Keratinocyte (primary cell): ENCODE measurements at regions not wholly inside any gene's neighbourhood (a gene's known extent, or its start where the extent isn't known, plus 50 kb on each side); places are given as distances from the start of the nearest gene placed in this dataset.

Experiments
- DNase-seq: peaks from one replicate; pipeline ENCODE4 v3.0.0-alpha.2; 2011; ENCODE audit warnings: low read depth, missing footprints, low spot score
- FAIRE-seq: peaks from 2 replicates; lab custom pipeline; 2011; peaks lifted over from hg19 to GRCh38; lab: Jason Lieb, UNC
- H2AFZ ChIP-seq: 2 replicates; pipeline ENCODE4 v1.6.0; 2012; ENCODE audit warnings: low read length, control low read depth, inconsistent platforms; ENCODE audit not compliant: control insufficient read depth
- H3K27ac ChIP-seq: 2 replicates; pipeline ENCODE4 v1.5.1; 2011; ENCODE audit warnings: low read length; ENCODE audit not compliant: control insufficient read depth, insufficient read depth
- H3K27me3 ChIP-seq: 3 replicates; pipeline ENCODE4 v1.6.0; 2011; ENCODE audit warnings: low read length; ENCODE audit not compliant: control insufficient read depth, insufficient read depth; ENCODE audit errors: extremely low read depth
- H3K36me3 ChIP-seq, 2 experiments: 2 replicates in 1 of 2; 3 replicates in 1 of 2; pipeline ENCODE4 v1.5.1; 2011; ENCODE audit warnings: low read length in 2 of 2, mild to moderate bottlenecking in 1 of 2; ENCODE audit not compliant: control insufficient read depth in 2 of 2, insufficient read depth in 2 of 2; ENCODE audit errors: extremely low read depth in 1 of 2
- H3K4me1 ChIP-seq: 3 replicates; pipeline ENCODE4 v1.5.1; 2011; ENCODE audit warnings: low read length; ENCODE audit not compliant: control insufficient read depth, insufficient read depth; ENCODE audit errors: extremely low read depth
- H3K4me2 ChIP-seq: 3 replicates; pipeline ENCODE4 v1.6.0; 2011; ENCODE audit warnings: low read depth, low read length; ENCODE audit not compliant: control insufficient read depth, insufficient read depth; ENCODE audit errors: extremely low read depth
- H3K4me3 ChIP-seq, 3 experiments: fragments of 200-600 bp in 1 of 3; sonication (generic) in 1 of 3; 2 replicates in 2 of 3; 3 replicates in 1 of 3; pipeline ENCODE4 v1.5.1; 2011 to 2016; ENCODE audit warnings: low read length in 3 of 3, mild to moderate bottlenecking in 3 of 3, control low read depth in 2 of 3, inconsistent platforms in 1 of 3, low read depth in 1 of 3, mixed read lengths in 1 of 3, mixed run types in 1 of 3, moderate library complexity in 1 of 3; ENCODE audit not compliant: control insufficient read depth in 2 of 3, insufficient read depth in 2 of 3; ENCODE audit errors: extremely low read depth in 1 of 3
- H3K79me2 ChIP-seq: 2 replicates; pipeline ENCODE4 v1.6.0; 2012; ENCODE audit warnings: low read length; ENCODE audit not compliant: control insufficient read depth, insufficient read depth
- H3K9ac ChIP-seq: 3 replicates; pipeline ENCODE4 v1.6.0; 2011; ENCODE audit warnings: low read length; ENCODE audit not compliant: control insufficient read depth, insufficient read depth; ENCODE audit errors: extremely low read depth
- H3K9me1 ChIP-seq: 3 replicates; pipeline ENCODE4 v1.6.0; 2011; ENCODE audit warnings: low read length; ENCODE audit not compliant: control insufficient read depth, insufficient read depth; ENCODE audit errors: extremely low read depth
- H3K9me3 ChIP-seq: 2 replicates; pipeline ENCODE4 v1.5.1; 2012; ENCODE audit warnings: low read depth, low read length; ENCODE audit not compliant: control insufficient read depth
- H4K20me1 ChIP-seq: 3 replicates; pipeline ENCODE4 v1.6.0; 2011; ENCODE audit warnings: low read length; ENCODE audit not compliant: control insufficient read depth, insufficient read depth; ENCODE audit errors: extremely low read depth
- CTCF ChIP-seq, 3 experiments: IDR thresholded peaks in 1 of 3; conservative IDR thresholded peaks in 1 of 3; optimal IDR thresholded peaks in 1 of 3; 2 replicates in 2 of 3; 3 replicates in 1 of 3; pipeline versions ENCODE3 to v1.5.1; 2011; ENCODE audit warnings: low read length in 3 of 3, mild to moderate bottlenecking in 3 of 3, moderate library complexity in 2 of 3, control low read depth in 1 of 3, inconsistent platforms in 1 of 3; ENCODE audit not compliant: insufficient read depth in 2 of 3; ENCODE audit errors: extremely low read depth in 1 of 3
- EZH2 ChIP-seq: IDR thresholded peaks from one replicate; pipeline ENCODE4 v1.6.1; 2012; ENCODE audit warnings: inconsistent platforms, mild to moderate bottlenecking, low read length, moderate library complexity
- dilution Hi-C: fragments of 300-500 bp; cut with MboI; formaldehyde crosslinking; loops from one replicate; pipeline ENCODE4 v1.7.0; 2020; ENCODE audit warnings: low sequenced_read_pairs; ENCODE audit not compliant: extremely low pct_ligation_motif_present

DNA sequence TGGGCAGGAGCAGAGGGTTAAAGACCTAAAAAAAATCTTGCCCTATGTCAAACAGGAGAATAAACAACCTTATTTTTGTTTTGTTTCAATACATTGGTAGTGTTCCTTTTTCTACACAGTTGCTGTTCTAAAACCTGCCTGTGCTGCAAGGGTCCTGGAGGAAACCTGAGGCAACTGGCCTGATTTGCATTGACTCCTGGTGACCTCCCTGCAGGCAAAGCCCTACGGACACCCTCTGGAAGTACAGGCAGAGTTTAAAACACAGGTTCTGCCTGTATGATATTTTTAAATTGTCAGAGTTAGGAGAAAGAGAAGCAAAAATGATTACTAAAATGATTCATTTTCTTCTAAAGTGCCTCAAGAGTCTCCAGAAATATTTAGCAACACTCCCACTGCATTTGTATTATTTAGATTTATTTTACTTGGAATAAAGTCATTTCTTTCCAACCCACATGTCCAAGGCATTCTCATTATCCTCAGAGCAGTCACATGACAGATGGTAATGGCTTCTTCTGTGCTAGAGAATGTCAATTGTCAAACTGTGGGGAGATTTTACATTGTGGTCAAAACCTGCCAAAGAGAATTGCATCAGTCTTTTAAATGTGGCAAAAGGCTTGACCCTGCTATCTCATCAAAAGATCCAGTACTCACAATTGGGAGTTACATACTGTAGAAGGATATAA is 559.6 kb downstream of the CETN3 start:
- Histone ChIP-seq H3K79me2 (no peaks in the 10 kb centered on the region), H3K36me3 (no peaks in the 10 kb centered on the region), H2AFZ (no peak overlapping the region), H3K27ac (no peak overlapping the region), H4K20me1 (no peaks in the 10 kb centered on the region), H3K9me1 (no peaks in the 10 kb centered on the region), H3K4me3 (no peak overlapping the region), H3K4me1 (no peaks in the 10 kb centered on the region), H3K4me2 (no peak overlapping the region), H3K9me3 (no peaks in the 10 kb centered on the region), H3K9ac (no peak overlapping the region), H3K27me3 (no peaks in the 10 kb centered on the region)
- DNase-seq = no peak
- dilution Hi-C loops = no loop called here
- TF ChIP-seq EZH2 (no peak), CTCF (optimal IDR thresholded peaks at IDR 0.05 in 1 of 3, IDR thresholded peaks at IDR 0.05 in 1 of 3, conservative IDR thresholded peaks at IDR 0.05 in 1 of 3; ENCODE audit: extremely low read depth in 1 of 3, insufficient read depth in 2 of 3, low read length in 3 of 3) (no peak)
- no peak for FAIRE-seq

GRCh38 chr5:89847743-89848142 is 561.8 kb downstream of the CETN3 start:
- TF ChIP-seq EZH2 = no peak
- no peak for TF ChIP-seq CTCF (optimal IDR thresholded peaks at IDR 0.05 in 1 of 3, IDR thresholded peaks at IDR 0.05 in 1 of 3, conservative IDR thresholded peaks at IDR 0.05 in 1 of 3; ENCODE audit: extremely low read depth in 1 of 3, insufficient read depth in 2 of 3, low read length in 3 of 3)
- H3K4me3 ChIP-seq = no peak overlapping the region
- H3K9ac ChIP-seq = no peak overlapping the region
- H3K27ac ChIP-seq = no peak overlapping the region
- no peaks in the 10 kb centered on the region for H3K9me1 ChIP-seq
- FAIRE-seq (no peak), DNase-seq (no peak)
- no peaks in the 10 kb centered on the region for H3K36me3 ChIP-seq
- H2AFZ ChIP-seq = no peak overlapping the region
- no peaks in the 10 kb centered on the region for H4K20me1 ChIP-seq
- H3K27me3 ChIP-seq = no peaks in the 10 kb centered on the region
- no peaks in the 10 kb centered on the region for H3K79me2 ChIP-seq
- no peaks in the 10 kb centered on the region for H3K9me3 ChIP-seq
- dilution Hi-C loops = no loop called here
- no peak overlapping the region for H3K4me2 ChIP-seq
- no peaks in the 10 kb centered on the region for H3K4me1 ChIP-seq
